GM21526 (cell line): ENCODE measurements at regions not wholly inside any gene's neighbourhood (a gene's known extent, or its start where the extent isn't known, plus 50 kb on each side); places are given as distances from the start of the nearest gene placed in this dataset.

ENCODE experiments used
- ATAC-seq: cut with Tn5 transposase; IDR thresholded peaks from one replicate; pipeline ENCODE4 v1.9.1; 2021; ENCODE audit warnings: moderate library complexity; ENCODE audit not compliant: unreplicated experiment, low FRiP score

DNA sequence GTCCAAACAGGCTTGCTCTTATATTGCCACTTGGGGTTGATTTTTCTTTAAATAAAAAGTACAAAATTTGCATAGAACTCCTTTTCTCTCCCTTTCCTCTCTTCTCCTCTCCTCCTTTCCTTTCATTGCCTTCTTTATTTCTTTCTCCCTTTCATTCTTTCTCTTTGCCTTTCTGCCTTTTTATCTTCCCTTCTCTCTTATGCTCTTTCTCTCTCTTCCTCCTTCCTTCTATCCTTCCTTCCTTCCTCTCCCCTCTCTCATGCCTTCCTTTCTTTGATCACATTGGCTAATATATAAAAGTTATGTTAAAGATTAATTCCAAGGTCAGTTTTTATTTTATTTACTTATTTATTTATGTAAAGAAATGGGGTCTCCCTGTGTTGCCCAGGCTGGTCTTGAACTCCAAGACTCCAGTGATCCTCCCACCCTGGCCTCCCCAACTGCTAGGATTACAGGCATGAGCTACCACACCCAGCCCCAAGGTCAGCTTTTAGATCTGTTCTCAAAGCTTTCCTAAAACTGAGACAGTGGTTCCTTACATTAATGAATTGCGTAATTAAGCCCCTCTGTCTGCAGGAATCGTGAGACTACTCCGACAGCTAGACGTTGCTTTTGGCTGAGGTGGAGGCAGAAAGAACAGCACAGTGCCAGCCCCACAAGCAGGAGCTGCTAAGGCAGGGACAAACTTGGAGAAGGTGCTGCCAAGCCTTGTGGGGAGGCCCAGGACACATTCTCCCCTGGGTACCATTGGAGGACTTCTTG, 361.9 kb downstream of the SIPA1L2 start:
- no peak for ATAC-seq

DNA sequence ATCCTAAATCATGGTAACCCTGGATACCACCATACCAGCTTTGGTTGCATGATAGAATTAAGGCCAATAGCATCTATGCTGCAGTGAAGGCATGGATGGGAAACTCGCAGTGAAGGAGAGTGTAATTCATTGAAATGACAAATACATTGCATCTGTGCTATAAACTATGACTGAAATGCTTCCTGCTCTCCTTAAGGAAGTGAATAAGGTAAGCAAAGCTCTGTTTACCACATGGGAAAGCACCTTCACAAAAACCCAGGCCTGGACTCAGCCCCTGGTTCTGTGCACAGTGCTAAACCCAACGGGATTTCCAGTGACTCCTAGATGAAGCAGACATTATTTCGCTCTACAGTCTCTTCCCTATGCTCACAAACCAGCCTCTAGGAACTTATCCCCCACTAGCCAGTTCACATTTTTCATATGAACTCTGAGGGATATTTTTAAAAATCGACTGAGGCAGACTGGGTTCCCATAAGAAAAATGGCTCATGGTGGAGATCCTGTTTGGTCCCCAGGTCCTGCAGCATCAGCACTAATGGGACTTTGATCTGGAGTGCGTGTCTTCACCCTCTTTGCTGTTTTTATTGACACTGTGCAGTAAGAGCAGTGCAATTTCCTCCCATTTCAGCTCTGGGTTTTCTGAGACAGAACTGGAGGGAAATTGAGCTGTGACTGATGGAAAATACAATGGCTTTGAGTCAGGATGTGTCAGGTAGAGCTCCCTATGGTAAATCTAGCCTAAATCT, 362.7 kb downstream of the SIPA1L2 start:
- ATAC-seq, result no peak

- no peak for ATAC-seq
Observed at GRCh38 chr1:232263452-232263851, 366.5 kb downstream of the SIPA1L2 start.

DNA sequence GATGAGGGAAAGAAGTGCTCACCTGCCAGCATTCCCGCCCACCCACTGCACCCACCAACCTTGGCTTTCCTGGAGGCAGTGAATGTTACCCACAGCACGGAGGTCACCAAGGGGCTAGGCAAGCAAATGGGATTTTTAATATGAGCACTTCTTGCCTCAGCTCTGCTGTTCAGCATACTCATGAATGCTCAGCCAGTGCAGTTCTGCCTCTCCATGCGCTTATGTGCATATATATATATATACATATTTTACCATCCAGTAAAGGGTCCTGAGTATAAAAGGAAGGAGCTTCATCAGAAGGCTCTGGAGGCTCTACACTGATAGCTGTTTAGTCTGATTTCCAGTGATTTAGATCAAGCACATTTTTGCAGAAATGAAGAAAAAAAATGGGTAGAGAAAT, 366.9 kb downstream of the SIPA1L2 start:
- no peak for ATAC-seq

DNA sequence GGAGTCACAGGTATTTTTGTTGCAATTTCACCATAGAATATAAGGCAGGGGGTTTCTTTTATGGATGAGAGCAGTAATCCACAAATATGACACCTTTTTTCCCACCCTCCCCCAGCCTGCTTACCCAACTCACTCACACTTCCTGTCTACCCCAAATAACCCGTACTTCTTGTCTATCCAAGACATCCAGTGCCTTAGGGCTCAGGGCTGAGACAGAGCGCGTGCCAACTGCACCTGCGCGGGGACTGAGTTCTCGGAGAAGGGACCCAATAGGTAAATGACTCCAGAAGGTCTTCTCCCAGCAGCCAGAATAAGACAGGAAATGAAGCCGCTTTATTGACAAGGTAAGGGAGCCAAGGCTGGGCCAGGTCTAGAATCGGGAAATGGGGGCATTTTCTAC, 369.1 kb downstream of the SIPA1L2 start:
- no peak for ATAC-seq

- ATAC-seq, result no peak
Observed at GRCh38 chr1:232260045-232260444, 369.9 kb downstream of the SIPA1L2 start.

GRCh38 chr1:232259333-232259732, 370.6 kb downstream of the SIPA1L2 start:
- ATAC-seq, result no peak

DNA sequence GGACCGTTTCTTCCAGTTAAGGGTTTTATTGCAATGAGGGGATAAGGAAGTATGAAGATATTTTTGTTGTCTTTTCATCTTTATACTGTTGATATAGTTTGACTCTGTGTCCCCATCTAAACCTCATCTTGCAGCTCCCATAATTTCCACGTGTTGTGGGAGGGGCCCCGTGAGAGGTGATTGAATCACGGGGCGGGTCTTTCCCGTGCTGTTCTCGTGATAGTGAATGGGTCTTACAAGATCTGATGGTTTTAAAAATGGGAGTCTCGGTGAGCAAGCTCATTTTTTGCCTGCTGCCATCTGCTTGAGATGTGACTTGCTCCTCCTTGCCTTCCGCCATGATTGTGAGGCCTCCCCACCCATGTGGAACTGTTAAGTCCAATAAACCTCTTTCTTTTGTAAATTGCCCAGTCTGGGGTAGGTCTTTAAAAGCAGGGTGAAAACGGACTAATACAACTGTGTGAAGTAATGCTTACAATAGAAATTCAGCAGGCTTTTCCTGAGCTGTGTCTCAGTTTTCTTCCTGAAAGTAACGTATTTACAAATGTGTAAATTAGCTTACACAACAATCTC, 377.3 kb downstream of the SIPA1L2 start:
- ATAC-seq, result no peak

GRCh38 chr1:232250838-232251237, 379.1 kb downstream of the SIPA1L2 start:
- ATAC-seq, result no peak

DNA sequence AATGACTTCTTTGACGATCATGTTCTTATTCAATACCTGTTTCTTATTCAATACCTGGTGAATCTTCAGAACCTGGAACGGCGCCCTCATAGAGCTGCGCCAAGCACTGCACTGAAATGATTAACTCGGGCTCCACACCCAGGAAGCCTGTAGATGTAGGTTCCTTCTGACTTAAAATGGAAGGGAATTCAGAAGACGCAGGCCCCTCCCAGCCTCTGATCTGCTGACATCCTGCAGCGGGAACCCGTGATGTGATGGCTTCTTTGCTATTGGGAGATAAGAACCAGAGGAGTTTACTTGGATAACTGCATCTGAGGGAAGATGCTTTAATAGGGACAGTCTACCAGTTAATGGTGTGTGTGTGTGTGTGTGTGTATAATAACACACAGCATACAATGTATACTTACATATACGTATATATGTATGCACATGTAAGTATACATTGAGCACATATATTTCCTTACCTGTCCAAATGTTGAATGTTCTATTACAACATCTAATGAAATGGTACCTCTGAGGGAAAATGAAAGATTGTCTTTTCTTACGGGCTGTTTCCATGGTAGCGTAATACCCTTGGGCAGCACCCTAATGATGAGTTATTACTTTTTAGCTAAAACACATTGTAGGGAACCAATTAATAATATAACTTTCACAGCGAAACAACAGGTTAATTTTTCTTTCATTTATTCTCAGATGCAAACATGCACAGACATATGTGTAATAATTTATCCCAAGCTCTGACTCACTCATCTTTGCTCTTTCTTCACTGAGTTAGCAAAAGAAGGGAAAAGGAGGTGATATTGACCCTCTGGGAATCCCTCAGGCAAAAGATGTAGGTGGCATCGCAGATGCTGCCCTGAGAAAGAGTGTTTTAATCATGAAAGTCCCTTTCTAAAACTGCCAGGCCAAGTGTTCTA, 379.8 kb downstream of the SIPA1L2 start:
- ATAC-seq, result no peak

GRCh38 chr1:232249339-232249738, 380.6 kb downstream of the SIPA1L2 start:
- ATAC-seq, result no peak

DNA sequence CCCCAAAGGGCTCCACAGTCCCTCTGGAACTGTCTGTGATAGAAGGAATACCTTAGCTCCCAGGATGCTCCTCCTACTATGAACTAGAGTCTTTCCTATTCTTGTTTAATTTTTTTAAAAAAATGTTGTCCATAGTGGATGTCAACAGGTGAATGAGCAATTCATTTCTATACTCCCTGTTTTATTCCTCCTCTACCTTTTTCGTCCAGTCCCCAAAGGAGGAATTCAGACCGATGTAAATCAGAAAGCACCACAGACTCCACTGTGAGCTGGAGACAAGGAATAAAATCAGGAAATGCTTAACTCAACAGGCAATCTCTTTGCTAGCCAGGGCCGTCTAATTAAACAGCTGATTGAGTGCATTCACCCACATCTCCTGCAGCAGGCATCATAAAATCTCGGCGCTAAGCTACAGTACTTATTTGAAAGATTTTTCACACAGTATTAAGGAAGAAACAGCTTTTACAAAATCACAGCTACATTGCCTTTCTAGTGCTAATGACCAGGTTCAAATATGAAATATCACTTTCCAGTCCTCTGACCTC, 381.6 kb downstream of the SIPA1L2 start:
- no peak for ATAC-seq

- no peak for ATAC-seq
Observed at GRCh38 chr1:232247669-232248068, 382.3 kb downstream of the SIPA1L2 start.

DNA sequence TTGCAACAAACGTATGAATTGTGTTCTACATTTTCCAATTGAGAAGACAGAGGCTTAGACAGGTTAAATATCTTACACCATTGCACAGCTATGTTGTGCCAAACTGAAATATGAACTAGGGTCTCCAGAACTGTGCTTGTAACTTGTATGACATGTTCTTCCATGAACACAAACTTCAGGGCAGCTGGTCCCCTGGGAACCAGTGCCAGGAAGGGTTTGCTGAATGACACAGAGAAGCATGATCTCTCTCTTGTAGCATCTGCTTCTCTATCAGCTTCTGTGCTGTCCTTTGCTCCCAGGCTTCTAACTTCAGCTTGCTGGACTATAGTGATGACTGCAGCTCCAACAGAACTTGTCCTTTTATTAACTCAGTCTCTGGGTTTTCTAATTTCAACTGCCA, 385.5 kb downstream of the SIPA1L2 start:
- no peak for ATAC-seq

GRCh38 chr1:232239998-232240397, 389.9 kb downstream of the SIPA1L2 start:
- no peak for ATAC-seq

- no peak for ATAC-seq
Observed at GRCh38 chr1:232239522-232239921, 390.4 kb downstream of the SIPA1L2 start.

- no peak for ATAC-seq
Observed at GRCh38 chr1:232238009-232238408, 391.9 kb downstream of the SIPA1L2 start.

GRCh38 chr1:232227306-232227705, 402.6 kb downstream of the SIPA1L2 start:
- ATAC-seq, result no peak

GRCh38 chr1:232226197-232226712, 403.7 kb downstream of the SIPA1L2 start:
- no peak for ATAC-seq
